ENCODE measurements at regions not wholly inside any gene's neighbourhood (a gene's known extent, or its start where the extent isn't known, plus 50 kb on each side); places are given as distances from the start of the nearest gene placed in this dataset.

- H3K27me3 Mint-ChIP-seq: no peaks in the 10 kb centered on the region
- no peak overlapping the region for H3K4me3 Mint-ChIP-seq (ENCODE audit: low read depth)
- no peak for DNase-seq (ENCODE audit: low spot score, unreplicated experiment)
- H3K36me3 Mint-ChIP-seq (ENCODE audit: insufficient read depth): peaks cover 3% of the 10 kb centered on the region
- H3K27ac Mint-ChIP-seq: no peak overlapping the region
- peaks cover 19% of the 10 kb centered on the region for H3K9me3 Mint-ChIP-seq (ENCODE audit: low read depth)
- TF ChIP-seq, protein P1, sequence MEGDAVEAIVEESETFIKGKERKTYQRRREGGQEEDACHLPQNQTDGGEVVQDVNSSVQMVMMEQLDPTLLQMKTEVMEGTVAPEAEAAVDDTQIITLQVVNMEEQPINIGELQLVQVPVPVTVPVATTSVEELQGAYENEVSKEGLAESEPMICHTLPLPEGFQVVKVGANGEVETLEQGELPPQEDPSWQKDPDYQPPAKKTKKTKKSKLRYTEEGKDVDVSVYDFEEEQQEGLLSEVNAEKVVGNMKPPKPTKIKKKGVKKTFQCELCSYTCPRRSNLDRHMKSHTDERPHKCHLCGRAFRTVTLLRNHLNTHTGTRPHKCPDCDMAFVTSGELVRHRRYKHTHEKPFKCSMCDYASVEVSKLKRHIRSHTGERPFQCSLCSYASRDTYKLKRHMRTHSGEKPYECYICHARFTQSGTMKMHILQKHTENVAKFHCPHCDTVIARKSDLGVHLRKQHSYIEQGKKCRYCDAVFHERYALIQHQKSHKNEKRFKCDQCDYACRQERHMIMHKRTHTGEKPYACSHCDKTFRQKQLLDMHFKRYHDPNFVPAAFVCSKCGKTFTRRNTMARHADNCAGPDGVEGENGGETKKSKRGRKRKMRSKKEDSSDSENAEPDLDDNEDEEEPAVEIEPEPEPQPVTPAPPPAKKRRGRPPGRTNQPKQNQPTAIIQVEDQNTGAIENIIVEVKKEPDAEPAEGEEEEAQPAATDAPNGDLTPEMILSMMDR (IDR thresholded peaks at IDR 0.05; ENCODE audit: unreplicated experiment): no peak
- no peaks in the 10 kb centered on the region for H3K4me1 Mint-ChIP-seq (ENCODE audit: low read depth)
Measured at GRCh38 chr3:181521831-181522230, 189.9 kb upstream of the SOX2 start.

GRCh38 chr3:181518222-181518621 lies 193.5 kb upstream of the SOX2 start:
- H3K4me3 Mint-ChIP-seq (ENCODE audit: low read depth): no peak overlapping the region
- H3K9me3 Mint-ChIP-seq (ENCODE audit: low read depth): peaks cover 4% of the 10 kb centered on the region
- TF ChIP-seq, protein P1 (IDR thresholded peaks at IDR 0.05; ENCODE audit: unreplicated experiment): no peak
- no peaks in the 10 kb centered on the region for H3K27me3 Mint-ChIP-seq
- H3K4me1 Mint-ChIP-seq (ENCODE audit: low read depth): no peaks in the 10 kb centered on the region
- H3K36me3 Mint-ChIP-seq (ENCODE audit: insufficient read depth): peaks cover under 1% of the 10 kb centered on the region
- no peak overlapping the region for H3K27ac Mint-ChIP-seq
- no peak for DNase-seq (ENCODE audit: low spot score, unreplicated experiment)

- DNase-seq (ENCODE audit: low spot score, unreplicated experiment): no peak
- H3K9me3 Mint-ChIP-seq (ENCODE audit: low read depth): peaks cover 30% of the 10 kb centered on the region
- peaks cover 3% of the 10 kb centered on the region for H3K36me3 Mint-ChIP-seq (ENCODE audit: insufficient read depth)
- no peak overlapping the region for H3K4me3 Mint-ChIP-seq (ENCODE audit: low read depth)
- H3K27ac Mint-ChIP-seq: no peak overlapping the region
- H3K27me3 Mint-ChIP-seq: no peaks in the 10 kb centered on the region
- TF ChIP-seq, protein P1 (IDR thresholded peaks at IDR 0.05; ENCODE audit: unreplicated experiment): no peak
- no peaks in the 10 kb centered on the region for H3K4me1 Mint-ChIP-seq (ENCODE audit: low read depth)
Measured at GRCh38 chr3:181512787-181513186, 198.9 kb upstream of the SOX2 start.

GRCh38 chr3:181510500-181510899 lies 201.2 kb upstream of the SOX2 start:
- Mint-ChIP-seq H3K4me1 (ENCODE audit: low read depth) (no peaks in the 10 kb centered on the region), H3K4me3 (ENCODE audit: low read depth) (no peak overlapping the region), H3K27ac (no peak overlapping the region), H3K27me3 (no peaks in the 10 kb centered on the region), H3K36me3 (ENCODE audit: insufficient read depth) (peaks cover 3% of the 10 kb centered on the region), H3K9me3 (ENCODE audit: low read depth) (peaks cover 30% of the 10 kb centered on the region)
- TF ChIP-seq, protein P1 (IDR thresholded peaks at IDR 0.05; ENCODE audit: unreplicated experiment): no peak
- no peak for DNase-seq (ENCODE audit: low spot score, unreplicated experiment)

GRCh38 chr3:181497358-181497757 lies 214.4 kb upstream of the SOX2 start:
- no peak overlapping the region for H3K4me3 Mint-ChIP-seq (ENCODE audit: low read depth)
- no peaks in the 10 kb centered on the region for H3K9me3 Mint-ChIP-seq (ENCODE audit: low read depth)
- no peak overlapping the region for H3K27ac Mint-ChIP-seq
- TF ChIP-seq, protein P1 (IDR thresholded peaks at IDR 0.05; ENCODE audit: unreplicated experiment): no peak
- no peaks in the 10 kb centered on the region for H3K27me3 Mint-ChIP-seq
- no peaks in the 10 kb centered on the region for H3K36me3 Mint-ChIP-seq (ENCODE audit: insufficient read depth)
- DNase-seq (ENCODE audit: low spot score, unreplicated experiment): no peak
- H3K4me1 Mint-ChIP-seq (ENCODE audit: low read depth): peaks cover 2% of the 10 kb centered on the region
